ENCODE measurements at regions not wholly inside any gene's neighbourhood (a gene's known extent, or its start where the extent isn't known, plus 50 kb on each side); places are given as distances from the start of the nearest gene placed in this dataset.

GRCh38 chr12:87796961-87797516, 232.2 kb downstream of the C12orf50 start:
- Mint-ChIP-seq H3K36me3 (ENCODE audit: low read depth) (no peaks in the 10 kb centered on the region), H3K4me1 (ENCODE audit: low read depth) (no peaks in the 10 kb centered on the region), H3K9me3 (no peaks in the 10 kb centered on the region), H3K27ac (no peak overlapping the region), H3K4me3 (no peak overlapping the region), H3K27me3 (no peaks in the 10 kb centered on the region)
- intact Hi-C loops (cut with micrococcal nuclease) = no loop called here
- ATAC-seq (no peak), DNase-seq (no peak)
- TF ChIP-seq CTCF (IDR thresholded peaks at IDR 0.05) = no peak
- ChIA-PET CTCF (interaction anchor here (0.5 kb wide), 1 partner anchor 37 kb away, joined by 5 read pairs; no protein-coding TSS in a partner anchor), POLR2A (no interaction called here)

- no peaks in the 10 kb centered on the region for H3K36me3 Mint-ChIP-seq (ENCODE audit: low read depth)
- H3K27me3 Mint-ChIP-seq = no peaks in the 10 kb centered on the region
- H3K9me3 Mint-ChIP-seq = no peaks in the 10 kb centered on the region
- no peak for TF ChIP-seq CTCF (IDR thresholded peaks at IDR 0.05)
- ATAC-seq (no peak), DNase-seq (no peak)
- H3K4me1 Mint-ChIP-seq (ENCODE audit: low read depth) = no peaks in the 10 kb centered on the region
- H3K27ac Mint-ChIP-seq = no peak overlapping the region
- ChIA-PET CTCF (no interaction called here), POLR2A (no interaction called here)
- intact Hi-C loops (cut with micrococcal nuclease) = no loop called here
- no peak overlapping the region for H3K4me3 Mint-ChIP-seq
Measured at GRCh38 chr12:87795555-87795954, 233.6 kb downstream of the C12orf50 start.

- no peak for TF ChIP-seq CTCF (IDR thresholded peaks at IDR 0.05)
- intact Hi-C loops (cut with micrococcal nuclease) = no loop called here
- Mint-ChIP-seq H3K27ac (no peak overlapping the region), H3K9me3 (no peaks in the 10 kb centered on the region), H3K27me3 (no peaks in the 10 kb centered on the region), H3K4me1 (ENCODE audit: low read depth) (no peaks in the 10 kb centered on the region), H3K36me3 (ENCODE audit: low read depth) (no peaks in the 10 kb centered on the region), H3K4me3 (no peak overlapping the region)
- DNase-seq (no peak), ATAC-seq (no peak)
- POLR2A ChIA-PET = no interaction called here
- CTCF ChIA-PET = no interaction called here
Measured at GRCh38 chr12:87794854-87795253, 234.3 kb downstream of the C12orf50 start.

- H3K36me3 Mint-ChIP-seq (ENCODE audit: low read depth) = no peaks in the 10 kb centered on the region
- no peak overlapping the region for H3K4me3 Mint-ChIP-seq
- TF ChIP-seq CTCF (IDR thresholded peaks at IDR 0.05) = no peak
- H3K4me1 Mint-ChIP-seq (ENCODE audit: low read depth) = no peaks in the 10 kb centered on the region
- CTCF ChIA-PET = no interaction called here
- H3K9me3 Mint-ChIP-seq = no peaks in the 10 kb centered on the region
- H3K27me3 Mint-ChIP-seq = no peaks in the 10 kb centered on the region
- no peak overlapping the region for H3K27ac Mint-ChIP-seq
- ATAC-seq = no peak
- no peak for DNase-seq
- POLR2A ChIA-PET = no interaction called here
- intact Hi-C loops (cut with micrococcal nuclease) = no loop called here
Measured at GRCh38 chr12:87793131-87793530, 236.1 kb downstream of the C12orf50 start.

- CTCF ChIA-PET = no interaction called here
- no peak for TF ChIP-seq CTCF (IDR thresholded peaks at IDR 0.05)
- H3K36me3 Mint-ChIP-seq (ENCODE audit: low read depth) = no peaks in the 10 kb centered on the region
- DNase-seq = no peak
- no peaks in the 10 kb centered on the region for H3K27me3 Mint-ChIP-seq
- H3K4me3 Mint-ChIP-seq = no peak overlapping the region
- H3K4me1 Mint-ChIP-seq (ENCODE audit: low read depth) = no peaks in the 10 kb centered on the region
- POLR2A ChIA-PET = no interaction called here
- no peak for ATAC-seq
- intact Hi-C loops (cut with micrococcal nuclease) = no loop called here
- no peak overlapping the region for H3K27ac Mint-ChIP-seq
- H3K9me3 Mint-ChIP-seq = peaks cover 3% of the 10 kb centered on the region
Measured at GRCh38 chr12:87784350-87784749, 244.9 kb downstream of the C12orf50 start.
